ENCODE measurements at regions not wholly inside any gene's neighbourhood (a gene's known extent, or its start where the extent isn't known, plus 50 kb on each side); places are given as distances from the start of the nearest gene placed in this dataset.

GRCh38 chr10:10233229-10233628, 784.4 kb upstream of the CELF2 start:
- DNase-seq: no peak

- DNase-seq: no peak
Measured at GRCh38 chr10:10235003-10235402, 782.7 kb upstream of the CELF2 start.

- no peak for DNase-seq
Measured at GRCh38 chr10:10247585-10247984, 770.1 kb upstream of the CELF2 start.

GRCh38 chr10:10256860-10257259, 760.8 kb upstream of the CELF2 start:
- no peak for DNase-seq

GRCh38 chr10:10259013-10259412, 758.7 kb upstream of the CELF2 start:
- no peak for DNase-seq

GRCh38 chr10:10270126-10271050, 747.3 kb upstream of the CELF2 start:
- DNase-seq: no peak

- DNase-seq: no peak
Measured at GRCh38 chr10:10271639-10272192, 746.0 kb upstream of the CELF2 start.

- no peak for DNase-seq
Measured at GRCh38 chr10:10273661-10274060, 744.0 kb upstream of the CELF2 start.

GRCh38 chr10:10279906-10280305, 737.8 kb upstream of the CELF2 start:
- no peak for DNase-seq

GRCh38 chr10:10292501-10292900, 725.2 kb upstream of the CELF2 start:
- no peak for DNase-seq

- DNase-seq: no peak
Measured at GRCh38 chr10:10293041-10293440, 724.6 kb upstream of the CELF2 start.

- DNase-seq: no peak
Measured at GRCh38 chr10:10293481-10293951, 724.2 kb upstream of the CELF2 start.

GRCh38 chr10:10294184-10294880, 723.3 kb upstream of the CELF2 start:
- DNase-seq: no peak

- no peak for DNase-seq
Measured at GRCh38 chr10:10294881-10295529, 722.7 kb upstream of the CELF2 start.

- no peak for DNase-seq
Measured at GRCh38 chr10:10295537-10295936, 722.1 kb upstream of the CELF2 start.

- no peak for DNase-seq
Measured at GRCh38 chr10:10302689-10303088, 715.0 kb upstream of the CELF2 start.

- no peak for DNase-seq
Measured at GRCh38 chr10:10307036-10307435, 710.6 kb upstream of the CELF2 start.

- no peak for DNase-seq
Measured at GRCh38 chr10:10307551-10307950, 710.1 kb upstream of the CELF2 start.

- DNase-seq: no peak
Measured at GRCh38 chr10:10310498-10310897, 707.2 kb upstream of the CELF2 start.

GRCh38 chr10:10311966-10312365, 705.7 kb upstream of the CELF2 start:
- DNase-seq: no peak

GRCh38 chr10:10313149-10313835, 704.4 kb upstream of the CELF2 start:
- DNase-seq: no peak

- no peak for DNase-seq
Measured at GRCh38 chr10:10314626-10315025, 703.0 kb upstream of the CELF2 start.

- no peak for DNase-seq
Measured at GRCh38 chr10:10315989-10316388, 701.7 kb upstream of the CELF2 start.
